Cardiac muscle cell (in vitro differentiated cells and primary cell): ENCODE measurements at regions not wholly inside any gene's neighbourhood (a gene's known extent, or its start where the extent isn't known, plus 50 kb on each side); places are given as distances from the start of the nearest gene placed in this dataset.

Source experiments
- DNase-seq, 2 donors: peaks; one replicate each; pipeline versions ENCODE4 v3.0.0 to v3.0.0-alpha.2; 2010 to 2017; ENCODE audit warnings: low read depth in 1 of 2, low spot score in 1 of 2
- H3K27ac ChIP-seq: fragments of 200-600 bp; sonication (generic); 2 replicates; pipeline ENCODE4 v1.5.1; 2016
- H3K27me3 ChIP-seq: fragments of 200-600 bp; sonication (generic); 2 replicates; pipeline ENCODE4 v1.6.0; 2016; ENCODE audit warnings: control low read depth
- H3K36me3 ChIP-seq: fragments of 200-600 bp; sonication (generic); 2 replicates; pipeline ENCODE4 v1.5.1; 2016; ENCODE audit warnings: control low read depth
- H3K4me1 ChIP-seq: fragments of 200-600 bp; sonication (generic); 2 replicates; pipeline ENCODE4 v1.8.1; 2017; ENCODE audit warnings: low read depth, mild to moderate bottlenecking, mixed run types
- H3K4me3 ChIP-seq: fragments of 200-600 bp; sonication (generic); 2 replicates; pipeline ENCODE4 v1.5.1; 2016; ENCODE audit warnings: mild to moderate bottlenecking
- H3K9me3 ChIP-seq: fragments of 200-600 bp; sonication (generic); 2 replicates; pipeline ENCODE4 v1.5.1; 2017; ENCODE audit warnings: low read depth, mild to moderate bottlenecking, control low read depth
- TF ChIP-seq, protein P1 (sequence below): IDR thresholded peaks from 2 replicates; pipeline ENCODE4 v1.5.1; 2012; ENCODE audit warnings: low read depth, mild to moderate bottlenecking, low read length

DNA sequence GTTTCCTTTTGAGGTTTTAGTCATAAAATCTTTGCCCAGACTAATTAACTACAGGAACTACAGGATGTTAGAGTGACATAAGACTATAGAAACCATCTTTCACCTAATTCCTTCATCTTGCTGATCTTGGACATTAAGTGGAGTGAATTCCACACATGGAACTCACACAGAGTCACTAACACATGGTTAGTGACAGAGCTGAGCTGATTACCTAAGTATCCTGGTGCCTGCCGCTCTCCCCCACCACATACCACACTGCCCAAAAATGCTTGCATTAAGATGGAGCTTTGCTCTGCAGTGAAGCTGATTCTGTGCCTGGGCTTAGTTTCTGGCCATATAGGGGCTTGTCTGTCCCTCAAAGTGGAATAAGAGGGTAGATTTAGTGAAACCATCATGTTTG lies 332.9 kb upstream of the NT5C1B start:
- DNase-seq: peak in 1 of 2 donors; percentile 49
- peaks cover 11% of the 10 kb centered on the region for H3K4me1 ChIP-seq
- H3K27me3 ChIP-seq: no peaks in the 10 kb centered on the region
- H3K36me3 ChIP-seq: no peaks in the 10 kb centered on the region
- H3K9me3 ChIP-seq: no peaks in the 10 kb centered on the region
- H3K27ac ChIP-seq: no peak overlapping the region
- no peak overlapping the region for H3K4me3 ChIP-seq
- TF ChIP-seq, protein P1, sequence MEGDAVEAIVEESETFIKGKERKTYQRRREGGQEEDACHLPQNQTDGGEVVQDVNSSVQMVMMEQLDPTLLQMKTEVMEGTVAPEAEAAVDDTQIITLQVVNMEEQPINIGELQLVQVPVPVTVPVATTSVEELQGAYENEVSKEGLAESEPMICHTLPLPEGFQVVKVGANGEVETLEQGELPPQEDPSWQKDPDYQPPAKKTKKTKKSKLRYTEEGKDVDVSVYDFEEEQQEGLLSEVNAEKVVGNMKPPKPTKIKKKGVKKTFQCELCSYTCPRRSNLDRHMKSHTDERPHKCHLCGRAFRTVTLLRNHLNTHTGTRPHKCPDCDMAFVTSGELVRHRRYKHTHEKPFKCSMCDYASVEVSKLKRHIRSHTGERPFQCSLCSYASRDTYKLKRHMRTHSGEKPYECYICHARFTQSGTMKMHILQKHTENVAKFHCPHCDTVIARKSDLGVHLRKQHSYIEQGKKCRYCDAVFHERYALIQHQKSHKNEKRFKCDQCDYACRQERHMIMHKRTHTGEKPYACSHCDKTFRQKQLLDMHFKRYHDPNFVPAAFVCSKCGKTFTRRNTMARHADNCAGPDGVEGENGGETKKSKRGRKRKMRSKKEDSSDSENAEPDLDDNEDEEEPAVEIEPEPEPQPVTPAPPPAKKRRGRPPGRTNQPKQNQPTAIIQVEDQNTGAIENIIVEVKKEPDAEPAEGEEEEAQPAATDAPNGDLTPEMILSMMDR: no peak

DNA sequence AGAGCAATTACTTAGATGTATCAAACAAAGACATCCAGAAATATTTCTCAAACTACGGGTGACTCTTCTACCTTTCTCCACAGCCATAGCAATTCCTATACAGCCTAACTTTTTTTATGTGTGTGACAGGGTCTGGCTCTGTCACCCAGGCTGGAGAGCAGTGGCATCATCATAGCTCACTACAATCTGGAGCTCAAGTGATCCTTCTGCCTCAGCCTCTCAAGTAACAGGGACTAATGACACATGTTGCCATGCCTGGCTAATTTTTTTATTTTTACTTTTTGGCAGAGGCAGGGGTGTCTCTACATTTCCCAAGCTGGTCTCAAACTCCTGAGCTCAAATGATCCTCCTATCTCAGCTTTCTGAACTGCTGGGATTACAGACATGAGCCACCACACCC lies 328.9 kb upstream of the NT5C1B start:
- H3K27me3 ChIP-seq: no peaks in the 10 kb centered on the region
- H3K9me3 ChIP-seq: no peaks in the 10 kb centered on the region
- no peak for DNase-seq
- no peak overlapping the region for H3K4me3 ChIP-seq
- peaks cover 11% of the 10 kb centered on the region for H3K4me1 ChIP-seq
- TF ChIP-seq, protein P1: no peak
- H3K27ac ChIP-seq: no peak overlapping the region
- H3K36me3 ChIP-seq: no peaks in the 10 kb centered on the region

DNA sequence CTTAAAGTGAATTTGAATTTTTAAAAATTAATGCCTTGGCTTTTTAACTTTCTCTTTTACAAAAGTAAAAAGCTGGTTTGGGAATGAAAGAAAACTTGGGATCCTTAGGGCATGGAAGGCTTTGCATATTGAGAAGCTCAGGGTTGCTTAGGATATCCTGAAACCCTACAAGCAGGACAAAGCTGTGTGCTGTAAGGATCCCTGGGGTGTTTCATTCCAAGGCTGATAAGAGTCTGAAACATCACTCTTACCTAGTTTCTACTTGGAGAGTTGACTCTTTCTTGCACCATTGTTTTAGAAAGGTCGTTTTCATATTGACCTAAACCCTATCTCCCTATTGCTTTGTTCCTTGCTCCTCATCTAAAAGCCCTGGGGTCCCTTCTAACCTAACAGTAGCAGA lies 325.9 kb upstream of the NT5C1B start:
- Histone ChIP-seq H3K36me3 (no peaks in the 10 kb centered on the region), H3K9me3 (no peaks in the 10 kb centered on the region), H3K4me3 (no peak overlapping the region), H3K4me1 (peaks cover 7% of the 10 kb centered on the region), H3K27ac (no peak overlapping the region), H3K27me3 (no peaks in the 10 kb centered on the region)
- TF ChIP-seq, protein P1: no peak
- no peak for DNase-seq

DNA sequence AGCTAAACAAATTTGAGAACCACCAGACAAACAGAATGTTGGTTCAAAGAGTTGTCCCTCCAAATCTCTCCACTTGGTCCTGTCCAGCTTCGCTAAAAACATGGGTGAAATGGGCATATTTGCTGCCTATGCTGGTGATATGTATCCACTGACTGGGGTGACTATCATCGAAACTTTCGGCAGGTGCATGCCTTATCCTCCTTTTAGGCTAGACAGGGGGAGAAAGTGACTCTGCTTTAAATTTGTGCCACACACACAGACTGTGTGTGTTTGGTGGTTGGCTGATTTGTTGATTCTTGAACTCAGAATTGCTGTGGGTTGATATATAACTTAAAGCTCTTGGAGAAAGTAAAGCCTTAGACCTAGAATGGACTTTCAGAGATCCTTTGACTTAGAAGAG lies 324.1 kb upstream of the NT5C1B start:
- Histone ChIP-seq H3K27me3 (no peaks in the 10 kb centered on the region), H3K27ac (no peak overlapping the region), H3K4me3 (no peak overlapping the region), H3K4me1 (no peaks in the 10 kb centered on the region), H3K9me3 (no peaks in the 10 kb centered on the region), H3K36me3 (no peaks in the 10 kb centered on the region)
- TF ChIP-seq, protein P1: no peak
- DNase-seq: no peak

DNA sequence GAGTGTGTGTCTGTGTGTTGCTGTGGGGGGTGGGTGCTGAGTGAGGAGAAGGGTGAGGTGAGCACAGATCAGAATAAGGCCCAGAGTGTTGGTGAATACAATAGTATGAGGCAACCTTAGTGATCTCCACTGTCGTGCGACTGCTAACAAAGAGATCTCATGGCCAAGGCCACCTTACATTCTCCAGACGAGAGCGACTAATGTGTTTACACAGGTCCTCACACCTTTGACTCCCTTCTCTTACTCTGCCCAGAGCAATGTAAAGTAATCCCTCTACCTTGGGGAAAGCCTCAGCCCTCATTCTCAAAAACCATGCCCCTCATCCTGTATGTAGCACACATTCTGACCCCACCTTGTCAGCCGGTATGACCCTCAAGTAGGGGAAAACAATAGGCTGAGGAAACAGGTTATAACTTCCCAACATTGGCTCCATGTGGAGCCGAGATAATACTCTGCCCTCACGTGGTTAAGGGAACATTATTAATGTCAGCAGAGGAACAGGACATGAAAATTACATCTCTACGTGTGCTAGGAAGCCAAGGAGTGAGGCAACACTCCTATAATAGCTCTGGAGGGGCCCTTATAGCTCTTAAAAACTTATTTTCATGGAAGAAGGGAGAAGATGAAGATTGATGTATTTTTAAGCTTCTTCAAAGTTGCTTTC lies 323.0 kb upstream of the NT5C1B start:
- Histone ChIP-seq H3K36me3 (no peaks in the 10 kb centered on the region), H3K27me3 (no peaks in the 10 kb centered on the region), H3K4me1 (no peaks in the 10 kb centered on the region), H3K27ac (no peak overlapping the region), H3K9me3 (no peaks in the 10 kb centered on the region), H3K4me3 (no peak overlapping the region)
- DNase-seq: no peak
- TF ChIP-seq, protein P1: no peak
